Activated CD4-positive, alpha-beta T cell treated with anti-CD3 and anti-CD28 coated beads, Interleukin-2, amount 50 U/mL, for 1 hour (primary cell): ENCODE measurements at regions not wholly inside any gene's neighbourhood (a gene's known extent, or its start where the extent isn't known, plus 50 kb on each side); places are given as distances from the start of the nearest gene placed in this dataset.

Experiments
- DNase-seq: peaks from one replicate; pipeline ENCODE4 v3.0.0-alpha.2; 2020

DNA sequence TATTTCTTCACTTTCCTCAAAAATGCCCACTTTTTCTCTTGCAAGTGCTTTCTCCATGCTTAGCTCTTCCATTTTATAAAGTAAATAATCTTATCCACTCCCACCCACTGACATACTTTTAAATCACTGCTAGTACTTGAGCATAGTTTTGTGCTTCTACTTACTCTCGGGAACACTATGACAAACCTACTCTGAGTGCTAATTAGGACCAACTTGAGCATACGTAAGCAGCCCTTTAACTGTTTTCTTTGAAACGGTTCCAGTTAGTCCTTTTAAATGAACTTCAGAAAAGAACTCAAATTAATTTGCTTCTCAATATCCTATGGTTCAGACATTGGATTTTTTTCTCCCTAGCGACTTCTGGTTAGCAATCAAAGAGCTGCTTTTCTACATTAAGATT, 280.0 kb upstream of the SOX2 start:
- no peak for DNase-seq

DNA sequence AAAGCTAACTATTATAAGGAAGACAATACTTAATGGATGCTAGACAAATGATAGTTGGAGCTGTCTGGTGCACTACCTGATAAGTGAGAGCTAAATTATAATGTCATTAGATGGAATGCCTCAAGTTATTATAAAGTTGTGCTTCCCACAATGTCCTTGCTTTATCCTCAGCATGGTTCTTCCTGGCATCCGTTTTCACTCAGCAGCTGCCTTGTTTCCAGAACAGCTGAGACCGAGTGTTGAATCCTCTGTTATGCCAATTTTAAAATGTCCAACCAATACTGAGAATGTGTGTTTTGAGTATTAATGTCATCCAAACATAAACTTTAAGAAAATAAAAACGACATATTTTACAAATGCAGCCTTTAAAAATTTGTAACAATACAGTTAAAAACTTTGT, 286.7 kb upstream of the SOX2 start:
- DNase-seq: no peak

DNA sequence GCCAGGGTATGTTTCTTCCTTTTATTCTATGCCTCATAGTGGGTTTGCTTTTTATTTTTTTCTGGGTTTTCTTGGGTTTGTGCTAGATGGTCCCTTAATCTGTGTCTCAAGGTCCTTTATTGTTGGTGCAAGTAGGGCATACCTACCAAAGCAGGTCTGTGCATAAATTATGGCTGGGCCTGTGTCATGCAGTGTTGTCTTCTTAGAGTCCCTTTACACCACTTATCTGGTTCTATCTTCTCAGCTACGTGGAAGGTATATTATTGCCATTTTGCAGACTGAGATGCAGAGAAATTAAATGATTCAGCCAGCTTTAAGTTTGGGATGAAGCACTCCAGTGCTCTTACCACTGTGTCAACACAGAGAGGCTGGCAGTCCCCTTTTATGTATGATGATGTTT, 293.5 kb upstream of the SOX2 start:
- DNase-seq: no peak

DNA sequence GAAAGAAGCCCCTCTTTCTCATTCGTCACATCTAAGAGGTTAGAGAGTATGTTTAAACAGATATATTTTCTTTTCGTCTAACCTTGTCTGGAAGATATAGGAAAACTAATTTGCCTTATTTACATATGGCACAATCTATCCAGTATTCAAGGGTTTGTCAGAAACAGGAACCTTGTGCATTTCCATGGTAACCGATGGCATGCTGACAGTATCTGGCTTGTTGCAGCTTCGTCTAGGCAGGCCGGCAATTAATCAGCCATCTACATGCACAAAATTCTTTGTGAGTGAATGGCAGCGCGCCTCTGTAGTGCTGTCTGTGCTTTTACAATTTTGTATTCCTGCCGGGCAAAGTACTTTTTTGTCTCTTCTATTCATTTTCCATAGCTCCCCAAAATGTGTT, 294.0 kb upstream of the SOX2 start:
- no peak for DNase-seq

DNA sequence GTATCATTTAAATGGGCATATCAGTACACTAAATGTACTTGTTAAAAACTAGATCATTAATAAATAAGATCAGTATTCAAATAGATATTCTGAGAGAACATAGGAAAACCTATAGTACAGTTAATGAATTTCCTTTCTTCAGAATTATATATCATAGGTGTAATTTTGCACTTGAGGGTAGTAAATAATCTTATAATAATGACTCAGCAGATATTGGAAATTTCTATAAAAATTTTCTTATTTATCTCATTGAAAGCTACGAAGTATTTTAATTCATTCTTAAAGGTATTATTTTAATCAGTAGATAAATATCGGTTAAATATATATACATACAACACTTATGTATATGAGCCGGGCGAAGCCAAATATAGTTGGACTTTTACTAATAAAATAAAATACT, 300.9 kb upstream of the SOX2 start:
- no peak for DNase-seq

DNA sequence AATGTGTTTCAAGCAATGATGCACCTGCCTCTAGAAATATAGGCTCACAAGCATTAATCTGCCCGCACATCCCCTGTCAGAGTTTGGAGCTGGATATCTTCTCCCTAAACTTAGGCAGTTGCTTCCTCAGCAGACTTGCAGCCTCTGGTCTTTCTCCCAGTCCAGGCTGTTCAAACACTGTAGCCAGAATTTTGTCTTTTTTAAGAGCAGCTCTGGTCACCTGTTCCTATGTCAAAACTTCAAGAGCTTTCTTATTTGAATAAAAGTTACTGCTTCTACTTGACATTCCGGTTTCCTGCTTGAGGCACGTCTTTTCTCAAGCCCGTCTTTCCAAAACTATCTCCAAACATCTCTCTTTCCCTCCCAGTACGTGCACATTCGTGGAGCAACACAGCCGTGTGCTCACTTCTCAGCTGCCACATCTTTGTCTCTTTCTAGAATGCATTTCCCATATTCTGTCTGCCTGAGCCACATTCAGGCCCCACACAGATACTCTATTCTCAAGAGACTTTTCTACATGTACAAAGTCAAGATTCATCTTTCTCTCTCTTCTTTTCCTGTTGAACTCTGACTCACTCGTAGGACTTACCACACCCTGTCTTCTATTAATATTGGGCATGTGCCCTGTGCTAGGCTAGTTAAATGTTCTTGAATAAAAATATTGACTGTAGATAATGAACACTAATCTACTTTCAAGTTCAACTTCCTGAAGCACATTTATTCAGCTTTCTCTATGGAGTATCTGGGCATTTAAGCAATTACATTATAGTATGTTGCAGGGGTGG, 307.7 kb upstream of the SOX2 start:
- DNase-seq: no peak

DNA sequence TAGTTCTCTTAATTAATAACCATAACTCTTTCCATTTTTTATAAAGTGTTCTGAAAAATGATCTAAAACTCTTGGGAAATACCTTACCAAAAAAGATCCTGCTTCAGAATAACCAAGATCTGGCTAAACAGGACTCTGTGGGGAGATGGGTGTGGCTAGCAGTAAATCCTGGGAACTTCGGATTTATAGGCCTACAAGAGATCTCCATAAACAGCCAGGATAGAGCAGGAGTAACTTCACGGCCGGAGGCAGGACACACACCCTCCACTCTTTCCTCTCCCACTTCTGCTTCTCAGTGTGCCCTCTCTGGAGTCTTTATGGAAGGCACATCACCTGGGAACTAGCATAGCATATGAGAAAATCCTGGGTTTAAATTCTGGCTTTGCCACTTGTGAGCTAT, 309.4 kb upstream of the SOX2 start:
- DNase-seq: no peak

DNA sequence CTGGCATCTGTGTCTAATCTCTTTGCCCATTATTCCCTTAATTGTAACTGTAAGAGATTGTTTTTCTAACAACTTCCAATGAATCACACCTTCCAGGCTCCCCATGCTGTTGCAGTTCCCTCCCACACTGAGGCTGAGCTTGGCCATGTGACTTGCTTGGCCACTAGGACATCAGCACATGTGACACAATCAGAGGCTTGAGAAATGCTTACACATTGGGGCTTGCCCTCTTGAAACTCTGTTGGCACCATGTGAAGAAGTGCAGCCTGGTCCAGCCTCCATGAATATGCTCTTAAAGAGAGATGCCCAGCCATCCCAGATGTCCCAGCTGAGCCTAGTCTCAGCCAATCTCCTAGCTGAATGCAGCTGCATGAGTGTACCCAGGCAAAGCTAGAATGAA, 326.8 kb upstream of the SOX2 start:
- DNase-seq: no peak

DNA sequence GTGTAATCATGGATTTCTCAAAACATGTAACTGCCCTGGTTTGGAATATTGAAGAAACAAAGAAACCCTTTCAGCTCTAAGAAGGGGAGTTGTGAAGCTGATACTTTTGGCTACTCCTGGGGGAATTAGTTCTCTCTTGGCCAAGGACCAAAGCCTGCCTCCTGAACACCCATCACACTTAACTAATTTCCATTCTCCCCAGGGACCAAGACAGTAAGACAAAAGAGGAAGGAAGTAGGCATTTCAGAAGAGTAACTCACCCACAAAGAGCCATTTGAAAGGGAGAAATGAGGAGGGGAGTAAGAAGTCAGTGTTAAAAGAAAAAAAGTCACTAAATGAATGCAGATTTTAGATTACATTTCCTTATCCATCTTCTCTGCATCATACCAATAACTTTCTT, 328.0 kb upstream of the SOX2 start:
- DNase-seq: no peak

DNA sequence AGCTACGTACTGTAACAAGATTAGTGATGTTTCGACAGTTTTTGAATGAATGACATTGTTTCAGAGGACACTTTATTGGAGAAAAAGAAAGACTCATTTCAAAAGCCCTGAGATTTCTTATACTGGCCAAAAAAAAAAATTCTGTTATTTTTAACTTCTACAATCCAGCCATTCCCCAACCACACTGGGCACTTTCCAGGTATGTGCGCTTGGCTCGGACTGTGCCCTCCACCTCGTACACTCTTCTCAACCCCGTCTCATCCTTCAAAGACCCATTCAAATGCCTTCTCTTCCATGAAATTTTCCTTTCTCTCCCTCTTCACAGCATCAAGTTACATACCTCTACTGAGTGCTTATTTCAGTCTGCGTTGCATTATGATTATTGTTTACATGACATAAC, 328.5 kb upstream of the SOX2 start:
- DNase-seq: no peak

DNA sequence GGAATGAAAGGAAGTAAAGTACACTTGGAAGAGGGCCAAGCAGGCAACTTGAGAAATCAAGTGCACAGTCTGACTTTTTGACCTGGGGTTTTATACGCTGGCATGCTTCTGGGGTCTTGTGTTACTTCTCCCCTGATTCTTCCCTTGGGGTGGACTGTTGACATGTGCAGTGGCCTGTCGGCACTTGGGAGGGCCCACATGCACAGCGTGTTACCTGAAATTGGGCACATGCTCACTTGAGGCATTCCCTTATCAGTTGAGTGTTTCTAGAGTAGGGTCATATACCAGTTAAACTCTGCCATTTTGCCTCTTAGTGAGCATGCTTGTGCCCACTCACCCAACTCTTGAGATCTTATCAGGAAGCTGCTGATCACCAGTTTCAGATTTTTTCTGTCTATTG, 329.1 kb upstream of the SOX2 start:
- no peak for DNase-seq

DNA sequence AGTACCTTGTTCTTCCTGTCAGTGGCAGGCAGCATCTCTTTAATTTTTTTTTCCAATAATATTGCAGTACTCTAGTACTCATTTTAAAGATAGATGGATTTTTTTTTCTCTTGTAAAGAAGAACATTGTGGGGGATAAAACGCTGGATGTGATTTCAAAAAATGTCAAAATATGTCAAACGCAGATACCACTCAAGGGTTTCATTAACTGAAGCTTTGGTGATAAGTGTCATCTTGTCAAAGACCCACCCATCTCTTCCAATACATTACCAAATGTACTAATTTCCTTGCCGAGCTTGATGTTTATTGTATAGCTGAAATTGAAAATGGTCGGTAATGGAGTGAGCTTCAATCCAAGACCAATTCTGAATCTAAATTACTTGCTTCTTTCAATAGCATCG, 332.4 kb upstream of the SOX2 start:
- no peak for DNase-seq

DNA sequence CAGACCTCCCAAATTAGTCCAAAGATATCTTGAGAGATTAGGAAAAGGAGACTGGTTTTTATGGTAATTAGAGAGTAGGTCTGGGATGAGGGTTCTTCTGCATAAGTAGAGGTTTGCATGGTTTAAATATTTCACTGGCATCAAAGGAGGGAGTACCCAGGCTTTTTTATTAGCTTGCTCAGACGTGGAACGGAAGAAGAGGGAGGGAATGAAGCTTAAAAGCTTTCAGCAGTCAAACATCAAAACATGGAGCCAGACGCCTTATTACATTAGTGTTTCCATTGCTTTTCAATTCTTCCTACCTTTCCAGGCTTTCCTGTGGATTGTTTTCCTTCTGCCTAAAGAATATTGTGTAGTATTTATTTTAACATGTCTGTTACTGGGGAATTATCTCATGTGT, 342.1 kb upstream of the SOX2 start:
- DNase-seq: no peak

DNA sequence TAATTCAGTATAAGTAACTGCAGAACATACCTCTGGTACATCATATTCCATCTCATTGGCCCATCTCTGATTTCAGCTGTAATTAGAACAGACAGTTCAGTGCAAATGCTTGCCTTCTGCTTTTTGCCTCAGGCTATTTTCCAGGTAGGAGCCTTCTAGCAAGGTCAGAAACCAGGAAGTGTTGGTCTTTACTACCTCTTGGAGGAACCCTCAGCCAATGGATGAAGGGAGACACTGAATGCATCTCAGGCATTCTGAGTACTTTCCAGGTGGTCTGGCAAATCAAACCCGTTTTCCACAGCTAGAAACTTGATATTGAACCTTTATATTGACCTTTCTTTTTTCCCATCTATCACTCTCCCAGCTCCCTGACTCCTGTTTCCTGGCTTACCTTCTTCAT, 348.5 kb upstream of the SOX2 start:
- DNase-seq: no peak

DNA sequence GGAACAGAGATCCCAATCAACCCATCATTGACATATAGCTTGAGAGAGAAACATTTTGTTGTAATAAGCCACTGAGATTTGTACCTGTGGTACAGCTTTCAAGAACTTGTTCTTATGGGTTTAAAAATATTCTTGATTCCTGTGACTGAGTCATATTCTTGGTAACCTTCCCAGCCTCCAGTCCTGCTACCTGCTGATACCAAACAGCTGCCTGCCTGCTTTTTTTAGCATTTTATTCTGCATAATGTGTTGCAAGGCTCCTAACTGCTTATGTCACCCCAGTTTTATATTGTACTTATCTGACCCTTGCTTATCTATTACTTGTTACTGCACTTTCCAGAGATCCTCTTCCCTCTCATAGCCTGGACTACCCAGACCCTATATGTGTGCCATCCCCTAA, 349.3 kb upstream of the SOX2 start:
- no peak for DNase-seq

DNA sequence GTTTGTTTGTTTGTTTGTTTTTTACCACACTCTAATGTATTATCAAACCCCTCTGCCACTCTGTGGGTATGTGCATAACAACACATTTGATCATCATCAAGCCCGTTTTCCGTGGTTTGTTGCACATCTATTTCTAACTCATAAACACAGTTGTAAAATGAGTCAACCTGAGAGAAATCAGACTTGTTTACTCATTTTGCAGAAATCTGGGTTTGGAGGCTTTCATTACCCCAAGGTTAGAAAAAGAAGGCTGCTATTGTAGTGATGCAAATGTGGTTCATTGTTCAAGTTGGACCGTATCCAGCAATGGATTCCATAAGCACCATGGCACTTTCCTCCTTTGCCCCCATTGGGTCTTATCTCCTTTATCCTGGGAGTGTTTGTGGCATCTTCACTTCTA, 353.2 kb upstream of the SOX2 start:
- DNase-seq: no peak

DNA sequence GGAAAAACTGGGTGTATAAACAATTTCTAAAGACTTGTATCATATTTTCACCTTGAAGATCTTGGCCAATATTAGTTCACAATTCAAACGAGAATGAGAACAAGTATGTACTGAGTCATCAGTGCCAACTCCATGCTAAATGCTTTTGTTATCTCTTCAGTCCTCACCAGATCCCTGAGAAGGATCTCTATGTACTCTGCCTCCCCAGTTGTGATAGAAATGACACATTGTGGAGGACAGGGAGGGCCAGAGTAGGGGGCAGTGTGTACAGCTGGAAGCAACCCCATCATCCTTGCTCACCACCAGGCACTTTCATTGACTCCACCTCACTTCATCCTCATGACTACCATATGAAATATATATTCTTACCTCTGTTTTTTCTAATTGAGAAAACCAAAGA, 353.7 kb upstream of the SOX2 start:
- DNase-seq: no peak

DNA sequence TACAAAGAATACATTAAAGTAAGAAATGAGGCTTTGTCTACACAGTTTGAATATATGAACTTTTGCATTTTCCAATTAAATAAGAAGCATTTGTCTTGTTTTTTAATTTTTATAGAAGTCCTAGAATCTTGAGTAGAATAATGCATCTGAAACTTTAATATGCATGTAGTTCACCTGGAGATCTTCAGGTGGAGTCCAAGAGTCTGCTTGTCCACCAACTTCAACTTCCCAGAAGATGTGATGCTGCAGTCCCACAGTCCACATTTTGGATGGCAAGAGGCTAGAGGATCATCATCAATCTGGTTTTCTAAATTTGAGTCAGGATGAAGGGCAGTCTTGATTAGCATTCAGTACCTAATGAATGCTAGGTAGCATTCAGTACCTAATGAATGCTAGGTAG, 357.6 kb upstream of the SOX2 start:
- DNase-seq: no peak

DNA sequence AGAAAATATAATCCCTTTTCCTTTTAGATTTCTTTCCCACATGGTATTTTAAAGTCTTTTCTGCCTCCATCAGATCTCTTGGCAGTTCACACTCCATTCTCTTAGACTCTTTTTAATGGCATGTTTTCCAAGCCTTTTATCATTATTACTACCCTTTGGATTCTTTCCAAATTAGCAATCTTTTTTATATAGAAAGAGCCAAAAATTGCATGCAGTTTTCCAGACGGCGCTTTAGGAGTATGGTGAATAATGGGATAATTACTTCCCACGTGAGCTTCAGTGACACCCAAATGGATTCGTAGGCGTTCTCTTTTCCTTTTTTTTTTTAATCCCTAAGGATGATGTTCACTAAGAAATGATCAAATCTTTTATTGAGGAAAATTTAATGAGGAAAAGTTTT, 354.8 kb upstream of the DNAJC19 start:
- no peak for DNase-seq

DNA sequence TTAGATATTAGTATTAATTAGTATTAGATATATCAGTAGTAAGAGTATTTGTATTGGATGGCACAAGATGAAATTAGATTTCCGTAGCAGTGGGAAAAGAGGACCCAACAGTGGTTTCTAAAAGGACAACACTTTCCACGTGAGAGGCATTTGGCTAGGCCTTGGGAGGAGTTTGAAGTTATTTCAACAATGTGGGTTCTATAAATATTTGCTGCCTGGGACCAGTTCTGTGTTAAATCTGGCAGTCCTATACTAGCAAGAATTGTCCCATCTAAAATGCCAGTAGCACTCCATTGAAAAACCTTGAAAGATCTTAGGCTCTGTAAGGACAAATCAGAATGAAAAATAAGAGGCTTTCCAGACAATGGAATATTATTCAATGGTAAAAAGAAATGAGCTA, 347.1 kb upstream of the DNAJC19 start:
- DNase-seq: no peak

DNA sequence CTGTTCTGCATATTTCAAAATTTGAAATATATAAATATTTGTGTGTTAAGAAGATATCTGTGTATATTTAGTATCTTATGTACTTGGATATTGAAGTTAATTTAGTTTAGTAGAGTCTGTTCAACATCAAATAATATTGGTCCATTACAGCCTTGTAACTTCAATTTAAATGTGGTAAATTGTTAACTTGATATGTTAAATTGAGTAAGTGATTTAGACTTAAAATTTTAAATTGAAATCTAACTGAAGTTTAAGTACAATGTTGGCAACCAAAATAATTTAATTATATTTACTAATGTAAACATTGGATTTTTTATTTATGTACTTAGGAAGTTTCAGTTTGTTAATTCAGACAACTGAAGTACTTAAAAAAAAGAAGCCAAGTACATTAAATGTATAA, 343.9 kb upstream of the DNAJC19 start:
- no peak for DNase-seq

DNA sequence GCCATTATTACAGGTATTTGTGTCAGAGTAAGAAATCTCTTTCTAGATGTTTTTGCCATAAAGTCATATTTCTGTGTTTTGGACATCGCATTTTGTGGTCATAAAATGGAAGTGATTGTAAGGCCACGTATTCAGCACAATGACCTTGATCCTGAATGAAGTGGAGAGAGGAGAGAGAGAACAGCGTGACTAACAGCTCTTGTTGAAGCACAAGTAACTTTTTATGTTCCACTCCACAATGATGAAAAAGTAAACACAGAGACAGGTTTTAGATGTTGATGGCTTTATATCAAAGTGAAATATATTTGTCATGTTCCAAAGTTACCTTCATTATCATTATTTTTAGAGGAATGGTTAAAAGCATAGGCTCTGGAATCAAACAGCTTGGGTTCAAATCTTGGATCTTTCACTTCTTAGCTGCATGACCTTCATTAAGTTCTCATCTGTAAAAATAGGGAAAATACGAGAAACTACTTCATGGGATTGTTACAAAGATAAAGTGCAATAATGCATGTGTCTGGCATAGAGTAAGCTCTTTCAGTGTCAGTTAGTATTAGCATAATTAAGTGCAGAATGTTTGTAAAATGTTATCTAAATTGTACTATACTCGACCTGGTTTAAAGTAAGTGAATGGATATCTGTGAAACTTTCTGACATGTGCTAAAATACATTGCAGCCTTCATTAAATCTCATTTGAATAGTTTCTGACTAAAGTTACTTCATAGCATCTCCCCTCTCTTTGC, 341.5 kb upstream of the DNAJC19 start:
- DNase-seq: no peak

DNA sequence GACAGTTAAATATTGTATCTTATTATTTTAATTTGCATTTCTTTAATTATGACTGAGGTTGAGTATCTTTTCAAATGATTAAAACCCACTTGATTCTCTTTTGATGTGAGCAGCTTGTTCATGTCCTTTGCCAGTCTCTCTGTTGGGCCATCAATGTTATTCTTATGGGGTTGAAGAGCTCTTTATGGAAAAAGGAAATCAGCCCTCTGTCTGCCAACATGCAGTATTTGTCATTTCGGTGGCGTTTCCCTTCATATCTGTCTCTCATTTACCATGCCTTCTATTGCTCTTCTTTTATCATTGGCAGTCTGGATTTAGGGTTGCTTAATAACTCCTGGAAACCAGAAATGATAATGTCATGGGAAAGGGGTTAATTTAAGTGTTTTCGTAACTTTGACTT, 340.7 kb upstream of the DNAJC19 start:
- DNase-seq: no peak

DNA sequence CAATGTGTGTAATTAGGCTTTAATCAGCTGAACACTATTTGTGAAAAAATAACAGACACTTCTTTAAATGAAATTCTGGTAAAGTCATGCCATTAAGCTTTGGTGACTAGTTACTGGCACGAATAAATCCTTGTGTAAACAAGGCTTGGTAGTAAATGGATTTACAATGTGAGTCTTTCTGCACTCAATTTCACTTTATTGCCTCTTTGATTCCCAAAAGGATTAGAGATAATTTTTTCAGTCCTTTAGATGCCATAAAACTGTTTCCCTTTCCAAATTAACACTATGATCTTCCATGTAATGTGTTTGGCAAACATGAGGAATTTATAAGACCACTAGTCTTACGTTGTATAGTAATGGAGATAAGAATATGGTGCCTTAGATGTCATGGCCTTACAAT, 339.5 kb upstream of the DNAJC19 start:
- DNase-seq: no peak

DNA sequence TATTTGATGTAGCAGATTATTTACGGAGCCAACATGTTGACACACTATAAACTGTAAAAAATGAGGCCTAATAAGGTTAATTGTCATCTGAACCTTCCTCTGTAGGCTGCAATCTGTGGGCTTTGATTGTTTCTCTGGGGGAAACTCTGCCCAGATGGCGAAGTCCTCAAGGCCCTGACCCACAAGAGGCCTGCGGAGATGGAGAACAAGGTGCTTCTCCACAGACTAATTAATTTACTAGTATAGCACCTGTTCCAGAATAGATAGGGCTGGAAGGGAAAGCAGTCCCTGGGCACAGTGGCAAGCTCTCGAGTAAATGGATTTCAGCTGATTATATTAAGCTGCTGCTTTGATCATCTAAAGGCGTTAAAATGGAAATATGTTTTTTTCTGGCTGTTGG, 338.8 kb upstream of the DNAJC19 start:
- no peak for DNase-seq
